ENCODE measurements at regions not wholly inside any gene's neighbourhood (a gene's known extent, or its start where the extent isn't known, plus 50 kb on each side); places are given as distances from the start of the nearest gene placed in this dataset.

GRCh38 chr3:127478922-127479321 is 111.6 kb downstream of the TPRA1 start:
- peaks cover 14% of the 10 kb centered on the region for H3K27me3 Mint-ChIP-seq
- H3K4me3 Mint-ChIP-seq = no peak overlapping the region
- no peaks in the 10 kb centered on the region for H3K4me1 Mint-ChIP-seq
- POLR2A ChIA-PET = no interaction called here
- CTCF ChIA-PET = no interaction called here
- intact Hi-C loops (cut with micrococcal nuclease) = no loop called here
- no peaks in the 10 kb centered on the region for H3K36me3 Mint-ChIP-seq (ENCODE audit: low read depth)
- no peaks in the 10 kb centered on the region for H3K9me3 Mint-ChIP-seq
- no peak for TF ChIP-seq CTCF (IDR thresholded peaks at IDR 0.05)
- no peak for DNase-seq
- H3K27ac Mint-ChIP-seq = no peak overlapping the region
- no peak for ATAC-seq (ENCODE audit: low read depth)

DNA sequence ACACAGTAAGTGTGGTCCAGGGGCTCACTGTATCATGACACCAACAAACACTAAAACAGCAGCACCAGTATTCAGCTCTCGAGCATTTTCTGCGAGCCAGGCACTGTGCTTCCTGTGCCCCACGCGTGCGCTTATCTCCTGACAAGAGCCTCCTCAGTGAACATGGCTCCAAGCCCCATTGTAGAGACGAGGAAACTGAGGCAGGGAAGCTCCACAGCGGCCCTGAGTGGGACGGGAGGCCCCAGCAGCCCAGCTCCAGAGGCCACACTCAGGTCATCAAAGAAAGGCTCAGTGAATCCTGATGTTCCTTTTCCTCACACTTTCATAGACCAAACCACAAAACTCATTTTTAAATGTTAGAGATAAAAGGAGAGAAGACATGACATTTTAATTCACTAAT is 113.1 kb downstream of the TPRA1 start:
- intact Hi-C loops (cut with micrococcal nuclease) = no loop called here
- Mint-ChIP-seq H3K36me3 (ENCODE audit: low read depth) (no peaks in the 10 kb centered on the region), H3K4me1 (no peaks in the 10 kb centered on the region), H3K27ac (no peak overlapping the region), H3K9me3 (no peaks in the 10 kb centered on the region), H3K4me3 (no peak overlapping the region), H3K27me3 (peaks cover 3% of the 10 kb centered on the region)
- no peak for TF ChIP-seq CTCF (IDR thresholded peaks at IDR 0.05)
- no peak for DNase-seq
- ChIA-PET CTCF (no interaction called here), POLR2A (no interaction called here)
- ATAC-seq (ENCODE audit: low read depth) = no peak

DNA sequence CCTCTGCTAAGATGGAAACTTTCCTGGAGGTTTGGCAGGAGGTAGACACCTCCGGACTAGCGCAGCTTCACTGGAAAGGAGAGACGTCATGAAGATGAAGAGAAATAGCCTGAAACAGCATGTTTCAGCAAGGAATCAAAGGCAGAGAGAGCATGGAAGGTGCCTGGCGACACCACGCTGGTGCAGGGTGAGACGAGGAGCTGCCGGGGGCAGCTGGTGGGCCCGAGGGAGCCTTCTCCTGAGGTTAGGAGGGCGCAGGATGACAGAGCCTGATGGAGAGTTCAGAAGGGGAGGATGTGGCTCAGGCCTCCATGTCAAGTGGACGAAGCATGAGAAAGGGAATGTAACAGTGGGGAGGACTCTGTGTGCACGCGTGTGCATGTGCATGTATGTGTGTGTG is 113.6 kb downstream of the TPRA1 start:
- Mint-ChIP-seq H3K27me3 (peaks cover 2% of the 10 kb centered on the region), H3K4me3 (no peak overlapping the region), H3K36me3 (ENCODE audit: low read depth) (no peaks in the 10 kb centered on the region), H3K4me1 (no peaks in the 10 kb centered on the region), H3K9me3 (no peaks in the 10 kb centered on the region), H3K27ac (no peak overlapping the region)
- intact Hi-C loops (cut with micrococcal nuclease) = no loop called here
- TF ChIP-seq CTCF (IDR thresholded peaks at IDR 0.05) = no peak
- no peak for ATAC-seq (ENCODE audit: low read depth)
- no peak for DNase-seq
- ChIA-PET POLR2A (no interaction called here), CTCF (no interaction called here)

DNA sequence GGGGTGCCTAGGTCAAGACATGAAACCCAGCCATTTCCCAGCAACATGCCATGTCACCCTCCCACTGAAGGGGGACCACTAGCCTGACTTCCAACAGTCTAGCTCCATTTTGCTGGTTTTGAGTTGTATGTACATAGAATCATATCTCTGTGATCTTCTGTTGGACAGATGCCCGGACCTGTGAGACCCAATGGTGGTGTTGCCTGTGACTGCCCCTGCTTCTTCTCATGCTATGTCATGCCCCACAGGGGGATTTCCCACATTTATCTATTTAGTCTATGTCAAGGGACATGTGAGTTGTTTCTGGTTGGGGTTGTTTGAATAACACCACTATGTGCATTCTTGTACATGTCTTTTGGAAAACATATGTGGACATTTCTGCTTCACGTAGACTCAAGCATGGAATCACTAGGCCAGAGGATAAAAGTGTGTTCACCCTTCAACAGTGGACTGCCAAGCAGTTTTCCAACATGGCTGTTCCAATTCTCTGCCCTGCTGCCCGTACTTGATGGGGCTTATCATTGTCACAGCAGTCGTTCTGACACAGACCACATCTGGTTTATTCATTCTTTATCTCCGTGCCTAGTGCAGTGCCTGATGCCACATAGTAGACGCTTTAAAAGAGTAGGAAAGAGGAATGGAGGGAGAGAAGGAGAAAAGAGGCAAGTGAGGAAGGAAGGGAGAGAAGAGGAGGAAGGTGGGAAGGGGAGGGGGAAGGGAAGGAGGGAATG is 114.4 kb downstream of the TPRA1 start:
- DNase-seq (no peak), ATAC-seq (ENCODE audit: low read depth) (no peak)
- no peak overlapping the region for H3K4me3 Mint-ChIP-seq
- H3K27me3 Mint-ChIP-seq = peaks cover 2% of the 10 kb centered on the region
- H3K9me3 Mint-ChIP-seq = no peaks in the 10 kb centered on the region
- TF ChIP-seq CTCF (IDR thresholded peaks at IDR 0.05) = no peak
- no peaks in the 10 kb centered on the region for H3K4me1 Mint-ChIP-seq
- intact Hi-C loops (cut with micrococcal nuclease) = no loop called here
- H3K36me3 Mint-ChIP-seq (ENCODE audit: low read depth) = no peaks in the 10 kb centered on the region
- CTCF ChIA-PET = no interaction called here
- H3K27ac Mint-ChIP-seq = no peak overlapping the region
- POLR2A ChIA-PET = no interaction called here

- no peaks in the 10 kb centered on the region for H3K36me3 Mint-ChIP-seq (ENCODE audit: low read depth)
- intact Hi-C loops (cut with micrococcal nuclease) = no loop called here
- TF ChIP-seq CTCF (IDR thresholded peaks at IDR 0.05) = no peak
- no peaks in the 10 kb centered on the region for H3K4me1 Mint-ChIP-seq
- DNase-seq = no peak
- ChIA-PET POLR2A (no interaction called here), CTCF (no interaction called here)
- H3K9me3 Mint-ChIP-seq = no peaks in the 10 kb centered on the region
- ATAC-seq (ENCODE audit: low read depth) = no peak
- H3K27me3 Mint-ChIP-seq = peaks cover 2% of the 10 kb centered on the region
- H3K4me3 Mint-ChIP-seq = no peak overlapping the region
- H3K27ac Mint-ChIP-seq = no peak overlapping the region
Observed at GRCh38 chr3:127475391-127475790, 115.1 kb downstream of the TPRA1 start.

Data from activated B cell treated with CpG ODN at 0.5 μM for 24 hours (primary cell).